GM12878 (cell line): ENCODE measurements at regions not wholly inside any gene's neighbourhood (a gene's known extent, or its start where the extent isn't known, plus 50 kb on each side); places are given as distances from the start of the nearest gene placed in this dataset.

Source experiments
- ATAC-seq: fragments of 200-7000 bp; cut with Tn5 transposase; 3 replicates; pipeline ENCODE4 v1.9.1; 2020; ENCODE audit warnings: mild to moderate bottlenecking, moderate library complexity
- BruUV-seq: library from RNA; stranded (reverse); fragments of 400-500 nt; replicated peaks from 2 replicates; lab custom pipeline; 2021; lab: Mats Ljungman, UMichigan
- CTCF ChIA-PET: fragments of 300-600 bp; sonication (Branson Sonifier 250); formaldehyde crosslinking; extraction: SDS; loops from one replicate; lab custom pipeline; 2021; ENCODE audit warnings: inconsistent platforms; lab: Yijun Ruan, JAX
- POLR2A ChIA-PET: fragments of 350-600 bp; formaldehyde crosslinking; extraction: SDS; loops from one replicate; lab custom pipeline; 2021; ENCODE audit warnings: inconsistent platforms; lab: Charles Lee
- RAD21 ChIA-PET: fragments of 300-600 bp; sonication (Branson Sonifier 250); formaldehyde crosslinking; loops from one replicate; lab custom pipeline; 2023; ENCODE audit warnings: antibody characterized with exemption; ENCODE audit not compliant: unreplicated experiment; lab: Charles Lee
- SMC1A ChIA-PET: fragments of 300-600 bp; sonication (Branson Sonifier 250); formaldehyde crosslinking; loops from one replicate; lab custom pipeline; 2023; ENCODE audit not compliant: unreplicated experiment, uncharacterized antibody; lab: Charles Lee
- DNase-seq: peaks from one replicate; pipeline ENCODE4 v3.0.0-alpha.2; 2011; ENCODE audit warnings: low read depth, low spot score
- FAIRE-seq: peaks from 3 replicates; lab custom pipeline; 2011; peaks lifted over from hg19 to GRCh38; lab: Jason Lieb, UNC
- H2AFZ ChIP-seq: 2 replicates; pipeline ENCODE4 v1.6.0; 2011; ENCODE audit warnings: low read depth, low read length, control low read depth; ENCODE audit not compliant: control insufficient read depth
- H3K27ac ChIP-seq: 2 replicates; pipeline ENCODE4 v1.5.1; 2011; ENCODE audit warnings: control low read depth; ENCODE audit not compliant: control insufficient read depth, insufficient read depth
- H3K27me3 ChIP-seq, 2 experiments: replicated peaks in 1 of 2; 2 replicates each; pipeline versions ENCODE4 v1.6.0 to v1.6.1; 2011; ENCODE audit warnings: low read length in 1 of 2; ENCODE audit not compliant: control insufficient read depth in 2 of 2, insufficient read depth in 2 of 2
- H3K36me3 ChIP-seq, 2 experiments: 2 replicates each; pipeline ENCODE4 v1.5.1; 2011; ENCODE audit warnings: low read length in 1 of 2; ENCODE audit not compliant: control insufficient read depth in 2 of 2, insufficient read depth in 2 of 2
- H3K4me1 ChIP-seq: 2 replicates; pipeline ENCODE4 v1.6.1; 2011; ENCODE audit warnings: mild to moderate bottlenecking, low read length, moderate library complexity, mixed read lengths; ENCODE audit not compliant: control insufficient read depth, insufficient read depth
- H3K4me2 ChIP-seq: 2 replicates; pipeline ENCODE4 v1.6.0; 2011; ENCODE audit warnings: control low read depth; ENCODE audit not compliant: control insufficient read depth, insufficient read depth
- H3K4me3 ChIP-seq: fragments of 200-600 bp; sonication (generic); 2 replicates; pipeline ENCODE4 v1.5.1; 2016
- H3K79me2 ChIP-seq: 2 replicates; pipeline ENCODE4 v1.6.0; 2011; ENCODE audit warnings: low read length; ENCODE audit not compliant: control insufficient read depth, insufficient read depth
- H3K9ac ChIP-seq: 2 replicates; pipeline ENCODE4 v1.8.0; 2011; ENCODE audit warnings: low read length, control low read depth, mixed read lengths; ENCODE audit not compliant: control insufficient read depth, insufficient read depth
- H3K9me3 ChIP-seq: replicated peaks from 3 replicates; pipeline ENCODE4 v1.5.1; 2011; ENCODE audit warnings: mild to moderate bottlenecking, low read length; ENCODE audit not compliant: control insufficient read depth, insufficient read depth
- H4K20me1 ChIP-seq: 2 replicates; pipeline ENCODE4 v1.6.0; 2011; ENCODE audit not compliant: control insufficient read depth, insufficient read depth
- CBFB ChIP-seq: IDR thresholded peaks from 2 replicates; pipeline ENCODE4 v1.6.1; 2016; ENCODE audit warnings: antibody characterized with exemption, low read depth
- CEBPB ChIP-seq, 2 experiments: fragments of 150-350 bp in 1 of 2; IDR thresholded peaks; 2 replicates each; pipeline ENCODE4 v1.6.1; 2012 to 2014; ENCODE audit warnings: low read depth in 2 of 2, low read length in 2 of 2, borderline replicate concordance in 1 of 2, inconsistent platforms in 1 of 2
- EP300 ChIP-seq, 2 experiments: fragments of 150-350 bp in 1 of 2; IDR thresholded peaks; 2 replicates each; pipeline ENCODE4 v1.6.1; 2011 to 2012; ENCODE audit warnings: low read depth in 2 of 2, low read length in 2 of 2, borderline replicate concordance in 1 of 2, improper control_type of control experiment in 1 of 2, inconsistent platforms in 1 of 2; ENCODE audit not compliant: control insufficient read depth in 1 of 2
- HCFC1 ChIP-seq: fragments of 150-350 bp; IDR thresholded peaks from 2 replicates; pipeline ENCODE4 v1.6.1; 2014; ENCODE audit warnings: low read length
- HDAC2 ChIP-seq: fragments of 200-600 bp; sonication (generic); IDR thresholded peaks from 2 replicates; pipeline ENCODE4 v1.6.1; 2017
- RUNX3 ChIP-seq: IDR thresholded peaks from 2 replicates; pipeline ENCODE4 v1.6.1; 2012; ENCODE audit warnings: low read length, inconsistent platforms
- ZNF274 ChIP-seq: IDR thresholded peaks from one replicate; pipeline ENCODE4 v1.8.0; 2011; ENCODE audit not compliant: insufficient read length, insufficient read depth
- WGBS: methylation state at CpG from one replicate; pipeline ENCODE4 v1.1.6; 2016; ENCODE audit warnings: low lambda C conversion rate; ENCODE audit not compliant: insufficient replicate concordance, insufficient coverage; ENCODE audit errors: missing lambda C conversion rate; 5-methylcytosine and 5-hydroxymethylcytosine counted together
- in situ Hi-C: fragments of 300-500 bp; cut with MboI; formaldehyde crosslinking; loops from 9 replicates; pipeline ENCODE4 v1.14.3; 2018; ENCODE audit warnings: mixed read lengths
- intact Hi-C: fragments of 100-400 bp; cut with micrococcal nuclease; formaldehyde crosslinking; loops from one replicate; pipeline ENCODE4 v1.14.2; 2022; ENCODE audit not compliant: unreplicated experiment
- TF ChIP-seq, protein P1 (sequence below): fragments of 450-650 bp; IDR thresholded peaks from 2 replicates; pipeline ENCODE4 v1.6.1; 2016; ENCODE audit warnings: mild to moderate bottlenecking, moderate library complexity, borderline replicate concordance

DNA sequence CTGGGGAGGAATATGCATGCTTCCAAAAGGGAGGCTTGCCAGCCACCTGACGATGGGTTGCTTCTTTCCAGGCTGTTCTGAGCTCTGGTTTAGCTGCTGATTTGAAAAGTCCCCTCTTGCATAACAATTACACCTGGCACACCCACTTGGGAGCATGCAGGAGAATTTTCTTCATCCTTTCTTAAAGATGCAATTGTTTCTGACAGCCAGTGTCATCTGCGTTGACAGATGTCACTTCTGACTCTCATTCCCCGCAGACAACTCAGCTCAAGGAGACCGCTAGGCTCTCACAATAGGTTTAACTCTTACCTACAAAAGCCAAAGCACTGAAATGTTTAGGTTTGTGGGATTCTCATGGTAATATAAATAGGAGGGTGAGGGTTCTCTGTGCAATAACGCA, 185.6 kb upstream of the SYNPR start:
- H2AFZ ChIP-seq, result no peak overlapping the region
- no peaks in the 10 kb centered on the region for H3K79me2 ChIP-seq
- no peaks in the 10 kb centered on the region for H3K27me3 ChIP-seq
- no TSS peak for BruUV-seq
- RAD21 ChIA-PET, result no interaction called here
- ATAC-seq, result no peak
- POLR2A ChIA-PET, result no interaction called here
- TF ChIP-seq HCFC1 (no peak), ZNF274 (no peak), CBFB (no peak), CEBPB (IDR thresholded peaks at IDR 0.05; ENCODE audit: borderline replicate concordance in 1 of 2, low read depth in 2 of 2, low read length in 2 of 2) (no peak), EP300 (IDR thresholded peaks at IDR 0.05; ENCODE audit: borderline replicate concordance in 1 of 2, control insufficient read depth in 1 of 2, low read depth in 2 of 2, low read length in 2 of 2) (no peak), RUNX3 (no peak), HDAC2 (no peak)
- TF ChIP-seq, protein P1, sequence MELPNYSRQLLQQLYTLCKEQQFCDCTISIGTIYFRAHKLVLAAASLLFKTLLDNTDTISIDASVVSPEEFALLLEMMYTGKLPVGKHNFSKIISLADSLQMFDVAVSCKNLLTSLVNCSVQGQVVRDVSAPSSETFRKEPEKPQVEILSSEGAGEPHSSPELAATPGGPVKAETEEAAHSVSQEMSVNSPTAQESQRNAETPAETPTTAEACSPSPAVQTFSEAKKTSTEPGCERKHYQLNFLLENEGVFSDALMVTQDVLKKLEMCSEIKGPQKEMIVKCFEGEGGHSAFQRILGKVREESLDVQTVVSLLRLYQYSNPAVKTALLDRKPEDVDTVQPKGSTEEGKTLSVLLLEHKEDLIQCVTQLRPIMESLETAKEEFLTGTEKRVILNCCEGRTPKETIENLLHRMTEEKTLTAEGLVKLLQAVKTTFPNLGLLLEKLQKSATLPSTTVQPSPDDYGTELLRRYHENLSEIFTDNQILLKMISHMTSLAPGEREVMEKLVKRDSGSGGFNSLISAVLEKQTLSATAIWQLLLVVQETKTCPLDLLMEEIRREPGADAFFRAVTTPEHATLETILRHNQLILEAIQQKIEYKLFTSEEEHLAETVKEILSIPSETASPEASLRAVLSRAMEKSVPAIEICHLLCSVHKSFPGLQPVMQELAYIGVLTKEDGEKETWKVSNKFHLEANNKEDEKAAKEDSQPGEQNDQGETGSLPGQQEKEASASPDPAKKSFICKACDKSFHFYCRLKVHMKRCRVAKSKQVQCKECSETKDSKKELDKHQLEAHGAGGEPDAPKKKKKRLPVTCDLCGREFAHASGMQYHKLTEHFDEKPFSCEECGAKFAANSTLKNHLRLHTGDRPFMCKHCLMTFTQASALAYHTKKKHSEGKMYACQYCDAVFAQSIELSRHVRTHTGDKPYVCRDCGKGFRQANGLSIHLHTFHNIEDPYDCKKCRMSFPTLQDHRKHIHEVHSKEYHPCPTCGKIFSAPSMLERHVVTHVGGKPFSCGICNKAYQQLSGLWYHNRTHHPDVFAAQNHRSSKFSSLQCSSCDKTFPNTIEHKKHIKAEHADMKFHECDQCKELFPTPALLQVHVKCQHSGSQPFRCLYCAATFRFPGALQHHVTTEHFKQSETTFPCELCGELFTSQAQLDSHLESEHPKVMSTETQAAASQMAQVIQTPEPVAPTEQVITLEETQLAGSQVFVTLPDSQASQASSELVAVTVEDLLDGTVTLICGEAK, result no peak
- TF ChIP-seq, all 136 proteins: peak for 0
- H3K9me3 ChIP-seq, result no peaks in the 10 kb centered on the region
- no peak overlapping the region for H3K27ac ChIP-seq
- DNase-seq (no peak), FAIRE-seq (no peak)
- ChIA-PET SMC1A (no interaction called here), CTCF (no interaction called here)
- no peaks in the 10 kb centered on the region for H3K4me1 ChIP-seq
- 25% methylated on average over 5 of the region's 5 CpGs for WGBS
- H3K4me3 ChIP-seq, result no peak overlapping the region
- H3K4me2 ChIP-seq, result no peak overlapping the region
- in situ Hi-C loops, result no loop called here
- H3K36me3 ChIP-seq, result no peaks in the 10 kb centered on the region
- H4K20me1 ChIP-seq, result no peaks in the 10 kb centered on the region
- intact Hi-C loops, result no loop called here
- no peak overlapping the region for H3K9ac ChIP-seq
